ENCODE measurements at regions not wholly inside any gene's neighbourhood (a gene's known extent, or its start where the extent isn't known, plus 50 kb on each side); places are given as distances from the start of the nearest gene placed in this dataset.

- Mint-ChIP-seq H3K27me3 (ENCODE audit: low read depth) (no peaks in the 10 kb centered on the region), H3K9me3 (peaks cover 6% of the 10 kb centered on the region), H3K4me1 (ENCODE audit: low read depth) (no peaks in the 10 kb centered on the region), H3K36me3 (ENCODE audit: insufficient read depth) (no peaks in the 10 kb centered on the region), H3K4me3 (no peak overlapping the region)
- ATAC-seq (no peak), DNase-seq (no peak)
Measured at GRCh38 chr11:91763331-91763730, 461.3 kb upstream of the FAT3 start.

GRCh38 chr11:91761406-91762025 lies 463.1 kb upstream of the FAT3 start:
- Mint-ChIP-seq H3K4me3 (no peak overlapping the region), H3K4me1 (ENCODE audit: low read depth) (no peaks in the 10 kb centered on the region), H3K27me3 (ENCODE audit: low read depth) (no peaks in the 10 kb centered on the region), H3K36me3 (ENCODE audit: insufficient read depth) (no peaks in the 10 kb centered on the region), H3K9me3 (peaks cover 6% of the 10 kb centered on the region)
- DNase-seq: no peak
- no peak for ATAC-seq

- H3K9me3 Mint-ChIP-seq: peaks cover 3% of the 10 kb centered on the region
- H3K27me3 Mint-ChIP-seq (ENCODE audit: low read depth): no peaks in the 10 kb centered on the region
- no peaks in the 10 kb centered on the region for H3K36me3 Mint-ChIP-seq (ENCODE audit: insufficient read depth)
- H3K4me1 Mint-ChIP-seq (ENCODE audit: low read depth): no peaks in the 10 kb centered on the region
- H3K4me3 Mint-ChIP-seq: no peak overlapping the region
- ATAC-seq: no peak
- no peak for DNase-seq
Measured at GRCh38 chr11:91756829-91757480, 467.7 kb upstream of the FAT3 start.

GRCh38 chr11:91755951-91756707 lies 468.5 kb upstream of the FAT3 start:
- Mint-ChIP-seq H3K4me3 (no peak overlapping the region), H3K9me3 (peaks cover 6% of the 10 kb centered on the region), H3K4me1 (ENCODE audit: low read depth) (no peaks in the 10 kb centered on the region), H3K27me3 (ENCODE audit: low read depth) (no peaks in the 10 kb centered on the region), H3K36me3 (ENCODE audit: insufficient read depth) (no peaks in the 10 kb centered on the region)
- ATAC-seq (no peak), DNase-seq (no peak)

- H3K9me3 Mint-ChIP-seq: peaks cover 6% of the 10 kb centered on the region
- H3K4me3 Mint-ChIP-seq: no peak overlapping the region
- no peaks in the 10 kb centered on the region for H3K4me1 Mint-ChIP-seq (ENCODE audit: low read depth)
- no peak for DNase-seq
- no peak for ATAC-seq
- H3K27me3 Mint-ChIP-seq (ENCODE audit: low read depth): no peaks in the 10 kb centered on the region
- H3K36me3 Mint-ChIP-seq (ENCODE audit: insufficient read depth): no peaks in the 10 kb centered on the region
Measured at GRCh38 chr11:91755526-91755925, 469.1 kb upstream of the FAT3 start.

DNA sequence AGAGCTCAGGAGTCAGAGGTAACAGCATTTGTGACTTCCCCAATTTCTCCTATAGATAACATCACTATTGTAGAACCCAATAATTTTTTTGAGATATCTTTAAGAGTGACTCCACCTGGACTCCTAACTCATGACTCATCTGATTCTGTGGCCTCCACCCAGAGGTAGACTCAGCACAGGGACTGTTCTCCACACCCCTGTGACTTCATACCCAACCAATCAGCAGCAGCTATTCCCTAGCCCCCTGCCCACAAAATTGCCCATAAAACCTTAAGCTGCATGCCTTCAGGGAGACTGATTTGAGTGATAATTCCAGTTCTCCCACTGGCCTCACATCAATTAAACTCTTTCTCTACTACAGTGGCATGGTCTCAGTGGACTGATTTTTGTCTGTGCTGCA lies 475.4 kb upstream of the FAT3 start:
- Mint-ChIP-seq H3K36me3 (ENCODE audit: insufficient read depth) (no peaks in the 10 kb centered on the region), H3K4me3 (no peak overlapping the region), H3K27me3 (ENCODE audit: low read depth) (no peaks in the 10 kb centered on the region), H3K9me3 (peaks cover 7% of the 10 kb centered on the region), H3K4me1 (ENCODE audit: low read depth) (no peaks in the 10 kb centered on the region)
- no peak for ATAC-seq
- DNase-seq: no peak

- Mint-ChIP-seq H3K4me3 (no peak overlapping the region), H3K4me1 (ENCODE audit: low read depth) (no peaks in the 10 kb centered on the region), H3K27me3 (ENCODE audit: low read depth) (no peaks in the 10 kb centered on the region), H3K36me3 (ENCODE audit: insufficient read depth) (no peaks in the 10 kb centered on the region), H3K9me3 (no peaks in the 10 kb centered on the region)
- ATAC-seq: no peak
- no peak for DNase-seq
Measured at GRCh38 chr11:91742155-91742554, 482.5 kb upstream of the FAT3 start.

- Mint-ChIP-seq H3K27me3 (ENCODE audit: low read depth) (no peaks in the 10 kb centered on the region), H3K9me3 (peaks cover 33% of the 10 kb centered on the region), H3K36me3 (ENCODE audit: insufficient read depth) (no peaks in the 10 kb centered on the region), H3K4me1 (ENCODE audit: low read depth) (no peaks in the 10 kb centered on the region), H3K4me3 (no peak overlapping the region)
- ATAC-seq: no peak
- no peak for DNase-seq
Measured at GRCh38 chr11:91731051-91731450, 493.6 kb upstream of the FAT3 start.

GRCh38 chr11:91730620-91731019 lies 494.0 kb upstream of the FAT3 start:
- no peak overlapping the region for H3K4me3 Mint-ChIP-seq
- ATAC-seq: no peak
- no peaks in the 10 kb centered on the region for H3K27me3 Mint-ChIP-seq (ENCODE audit: low read depth)
- no peaks in the 10 kb centered on the region for H3K4me1 Mint-ChIP-seq (ENCODE audit: low read depth)
- H3K36me3 Mint-ChIP-seq (ENCODE audit: insufficient read depth): no peaks in the 10 kb centered on the region
- DNase-seq: no peak
- H3K9me3 Mint-ChIP-seq: peaks cover 29% of the 10 kb centered on the region

- Mint-ChIP-seq H3K36me3 (ENCODE audit: insufficient read depth) (no peaks in the 10 kb centered on the region), H3K27me3 (ENCODE audit: low read depth) (no peaks in the 10 kb centered on the region), H3K4me3 (no peak overlapping the region), H3K4me1 (ENCODE audit: low read depth) (no peaks in the 10 kb centered on the region), H3K9me3 (peaks cover 23% of the 10 kb centered on the region)
- DNase-seq (no peak), ATAC-seq (no peak)
Measured at GRCh38 chr11:91730057-91730456, 494.6 kb upstream of the FAT3 start.

DNA sequence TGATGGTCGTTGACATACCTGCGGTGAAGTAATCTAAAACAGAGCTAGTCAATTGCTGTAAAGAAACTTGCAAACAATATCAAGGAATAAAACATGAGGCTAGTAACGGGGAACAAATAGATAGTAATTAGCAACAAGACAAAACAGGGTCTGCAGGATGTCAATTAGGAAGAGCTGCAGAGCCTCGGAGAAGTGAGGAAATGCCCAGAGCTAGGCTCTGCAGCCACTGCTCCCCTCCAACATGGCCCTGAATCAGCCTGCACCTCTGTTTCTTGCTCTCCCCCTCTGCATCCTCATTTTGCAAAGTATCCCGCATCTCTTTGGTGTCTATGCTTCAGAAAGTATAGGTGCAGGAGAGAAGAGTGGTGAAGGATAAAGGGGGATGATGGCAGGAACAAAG lies 507.4 kb upstream of the FAT3 start:
- peaks cover 8% of the 10 kb centered on the region for H3K9me3 Mint-ChIP-seq
- H3K36me3 Mint-ChIP-seq (ENCODE audit: insufficient read depth): no peaks in the 10 kb centered on the region
- ATAC-seq: no peak
- H3K4me3 Mint-ChIP-seq: no peak overlapping the region
- H3K27me3 Mint-ChIP-seq (ENCODE audit: low read depth): no peaks in the 10 kb centered on the region
- DNase-seq: no peak
- no peaks in the 10 kb centered on the region for H3K4me1 Mint-ChIP-seq (ENCODE audit: low read depth)

- Mint-ChIP-seq H3K27me3 (ENCODE audit: low read depth) (no peaks in the 10 kb centered on the region), H3K4me1 (ENCODE audit: low read depth) (no peaks in the 10 kb centered on the region), H3K4me3 (no peak overlapping the region), H3K36me3 (ENCODE audit: insufficient read depth) (no peaks in the 10 kb centered on the region), H3K9me3 (peaks cover 10% of the 10 kb centered on the region)
- DNase-seq: no peak
- ATAC-seq: no peak
Measured at GRCh38 chr11:91707652-91708482, 516.8 kb upstream of the FAT3 start.

GRCh38 chr11:91703042-91703441 lies 521.6 kb upstream of the FAT3 start:
- Mint-ChIP-seq H3K4me1 (ENCODE audit: low read depth) (no peaks in the 10 kb centered on the region), H3K27me3 (ENCODE audit: low read depth) (no peaks in the 10 kb centered on the region), H3K4me3 (no peak overlapping the region), H3K9me3 (peaks cover 3% of the 10 kb centered on the region), H3K36me3 (ENCODE audit: insufficient read depth) (no peaks in the 10 kb centered on the region)
- no peak for ATAC-seq
- no peak for DNase-seq

- ATAC-seq (no peak), DNase-seq (no peak)
- Mint-ChIP-seq H3K4me1 (ENCODE audit: low read depth) (no peaks in the 10 kb centered on the region), H3K36me3 (ENCODE audit: insufficient read depth) (no peaks in the 10 kb centered on the region), H3K27me3 (ENCODE audit: low read depth) (no peaks in the 10 kb centered on the region), H3K9me3 (peaks cover 3% of the 10 kb centered on the region), H3K4me3 (no peak overlapping the region)
Measured at GRCh38 chr11:91700854-91701253, 523.8 kb upstream of the FAT3 start.

Measured in activated T-cell treated with anti-CD3 and anti-CD28 coated beads, Interleukin-2, amount 50 U/mL, for 4 hours (primary cell).